ENCODE measurements at regions not wholly inside any gene's neighbourhood (a gene's known extent, or its start where the extent isn't known, plus 50 kb on each side); places are given as distances from the start of the nearest gene placed in this dataset.

DNA sequence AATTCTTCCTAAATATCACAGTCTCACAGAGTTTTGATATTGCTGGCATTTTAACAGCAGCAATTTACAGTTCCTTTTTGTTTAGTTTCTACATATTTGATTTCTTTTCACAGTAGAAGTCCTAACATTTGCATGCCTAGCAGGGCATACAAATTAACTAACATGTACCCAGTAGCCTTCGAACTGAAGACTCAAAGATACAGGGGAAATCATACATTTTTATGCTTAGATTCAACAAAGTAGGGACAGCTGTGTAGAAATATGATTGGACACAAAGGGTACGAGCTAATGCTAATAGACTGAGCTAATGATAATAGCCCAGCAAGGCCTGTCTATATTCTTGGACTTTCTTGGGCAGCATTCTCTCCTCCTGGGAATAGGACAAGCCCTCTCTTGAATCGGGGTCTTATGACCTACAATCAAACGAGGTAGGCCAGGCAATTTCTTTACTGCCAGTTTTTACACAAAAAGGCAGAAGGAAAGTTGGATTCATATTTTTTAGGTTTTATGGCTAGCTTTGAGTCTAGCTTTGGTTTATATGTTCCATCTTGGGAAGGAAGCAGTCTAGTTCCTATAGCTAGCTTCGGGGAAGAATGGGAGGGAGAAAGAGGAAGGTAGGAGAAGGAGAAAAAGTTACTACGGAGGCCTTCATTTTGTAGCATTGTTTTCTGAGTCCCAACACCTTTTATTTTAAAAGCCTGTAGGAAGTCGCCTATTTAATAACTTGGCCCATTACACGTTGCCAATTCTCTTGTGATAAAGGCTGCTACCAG is 115.8 kb downstream of the HFE start:
- TF ChIP-seq, protein P1, sequence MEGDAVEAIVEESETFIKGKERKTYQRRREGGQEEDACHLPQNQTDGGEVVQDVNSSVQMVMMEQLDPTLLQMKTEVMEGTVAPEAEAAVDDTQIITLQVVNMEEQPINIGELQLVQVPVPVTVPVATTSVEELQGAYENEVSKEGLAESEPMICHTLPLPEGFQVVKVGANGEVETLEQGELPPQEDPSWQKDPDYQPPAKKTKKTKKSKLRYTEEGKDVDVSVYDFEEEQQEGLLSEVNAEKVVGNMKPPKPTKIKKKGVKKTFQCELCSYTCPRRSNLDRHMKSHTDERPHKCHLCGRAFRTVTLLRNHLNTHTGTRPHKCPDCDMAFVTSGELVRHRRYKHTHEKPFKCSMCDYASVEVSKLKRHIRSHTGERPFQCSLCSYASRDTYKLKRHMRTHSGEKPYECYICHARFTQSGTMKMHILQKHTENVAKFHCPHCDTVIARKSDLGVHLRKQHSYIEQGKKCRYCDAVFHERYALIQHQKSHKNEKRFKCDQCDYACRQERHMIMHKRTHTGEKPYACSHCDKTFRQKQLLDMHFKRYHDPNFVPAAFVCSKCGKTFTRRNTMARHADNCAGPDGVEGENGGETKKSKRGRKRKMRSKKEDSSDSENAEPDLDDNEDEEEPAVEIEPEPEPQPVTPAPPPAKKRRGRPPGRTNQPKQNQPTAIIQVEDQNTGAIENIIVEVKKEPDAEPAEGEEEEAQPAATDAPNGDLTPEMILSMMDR (IDR thresholded peaks at IDR 0.05) = no peak
- TF ChIP-seq POLR2A (IDR thresholded peaks at IDR 0.05) = no peak
